Lower lobe of right lung (tissue), 2 donors: ENCODE measurements at regions not wholly inside any gene's neighbourhood (a gene's known extent, or its start where the extent isn't known, plus 50 kb on each side); places are given as distances from the start of the nearest gene placed in this dataset.

Source experiments
- ATAC-seq, 2 donors: fragments of 200-7000 bp; cut with Tn5 transposase; one replicate each; pipeline ENCODE4 v1.9.1; 2020 to 2022; ENCODE audit warnings: mild to moderate bottlenecking in 2 of 2, moderate library complexity in 2 of 2
- DNase-seq: peaks from one replicate; pipeline ENCODE4 v3.0.0-alpha.2; 2020
- H3K27ac ChIP-seq: fragments of 200-600 bp; one replicate; pipeline ENCODE4 v1.8.0; 2022
- H3K27me3 ChIP-seq: fragments of 200-600 bp; one replicate; pipeline ENCODE4 v1.8.0; 2022; ENCODE audit warnings: low read depth
- H3K36me3 ChIP-seq: fragments of 200-600 bp; one replicate; pipeline ENCODE4 v1.8.0; 2022; ENCODE audit warnings: mild to moderate bottlenecking
- H3K4me1 ChIP-seq: fragments of 200-600 bp; one replicate; pipeline ENCODE4 v1.8.0; 2022
- H3K4me3 ChIP-seq: fragments of 200-600 bp; one replicate; pipeline ENCODE4 v1.8.0; 2022; ENCODE audit warnings: mild to moderate bottlenecking
- H3K9me3 ChIP-seq: fragments of 200-600 bp; one replicate; pipeline ENCODE4 v1.8.0; 2022
- intact Hi-C: fragments of 100-400 bp; cut with DNase I; formaldehyde crosslinking; loops from one replicate; pipeline ENCODE4 v1.11.0; 2022
- TF ChIP-seq, protein P1 (sequence below): fragments of 200-600 bp; IDR thresholded peaks from one replicate; pipeline ENCODE4 v1.8.0; 2022; ENCODE audit warnings: antibody characterized with exemption, mild to moderate bottlenecking
- donor health status: DM: no; HTN: yes; CAD: no; lungs with severe emphysema.

DNA sequence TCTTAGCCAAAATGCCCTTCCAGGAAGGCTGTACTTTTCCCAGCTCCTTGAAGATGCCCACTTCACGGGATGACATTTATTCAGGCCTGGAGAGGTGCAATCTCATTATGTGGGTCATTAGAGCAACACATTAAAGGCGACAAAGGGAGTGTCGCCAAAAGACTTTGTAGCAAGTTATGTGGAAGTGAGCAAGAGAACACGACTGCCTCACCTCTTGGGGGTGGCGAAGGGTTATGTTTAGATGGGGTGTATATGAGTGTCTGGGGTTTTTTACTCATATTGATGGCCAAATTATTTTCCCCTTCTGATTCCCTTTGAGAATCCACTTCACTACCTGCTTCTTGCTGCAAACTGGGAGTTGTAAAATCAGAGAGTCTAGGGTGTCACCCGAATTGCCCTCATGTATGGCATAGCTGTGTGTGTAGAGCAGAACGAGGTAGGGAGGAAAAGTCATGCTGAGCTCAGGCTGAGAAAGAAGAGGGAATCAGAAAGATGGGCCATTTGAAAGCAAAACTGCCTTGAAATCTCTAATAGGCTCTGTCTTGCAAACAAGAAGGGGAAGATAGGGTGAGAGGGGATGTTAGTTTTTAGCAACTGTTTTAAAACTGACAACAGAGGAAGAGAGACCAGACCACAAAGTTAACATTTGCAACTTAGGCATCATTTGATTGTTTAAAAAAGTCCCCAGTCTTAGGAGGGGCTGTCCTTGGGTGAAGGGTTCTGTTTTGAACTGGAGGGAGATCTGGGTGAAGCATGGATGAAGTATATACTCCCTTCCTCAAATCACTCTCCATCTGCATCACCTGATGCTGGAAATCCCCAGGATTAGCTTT, 97.1 kb upstream of the IL12B start:
- no peak for ATAC-seq
- intact Hi-C loops = no loop called here
- Histone ChIP-seq H3K9me3 (no peaks in the 10 kb centered on the region), H3K4me3 (no peak overlapping the region), H3K27me3 (no peaks in the 10 kb centered on the region), H3K36me3 (no peaks in the 10 kb centered on the region), H3K4me1 (no peaks in the 10 kb centered on the region), H3K27ac (no peak overlapping the region)
- DNase-seq = no peak
- TF ChIP-seq, protein P1, sequence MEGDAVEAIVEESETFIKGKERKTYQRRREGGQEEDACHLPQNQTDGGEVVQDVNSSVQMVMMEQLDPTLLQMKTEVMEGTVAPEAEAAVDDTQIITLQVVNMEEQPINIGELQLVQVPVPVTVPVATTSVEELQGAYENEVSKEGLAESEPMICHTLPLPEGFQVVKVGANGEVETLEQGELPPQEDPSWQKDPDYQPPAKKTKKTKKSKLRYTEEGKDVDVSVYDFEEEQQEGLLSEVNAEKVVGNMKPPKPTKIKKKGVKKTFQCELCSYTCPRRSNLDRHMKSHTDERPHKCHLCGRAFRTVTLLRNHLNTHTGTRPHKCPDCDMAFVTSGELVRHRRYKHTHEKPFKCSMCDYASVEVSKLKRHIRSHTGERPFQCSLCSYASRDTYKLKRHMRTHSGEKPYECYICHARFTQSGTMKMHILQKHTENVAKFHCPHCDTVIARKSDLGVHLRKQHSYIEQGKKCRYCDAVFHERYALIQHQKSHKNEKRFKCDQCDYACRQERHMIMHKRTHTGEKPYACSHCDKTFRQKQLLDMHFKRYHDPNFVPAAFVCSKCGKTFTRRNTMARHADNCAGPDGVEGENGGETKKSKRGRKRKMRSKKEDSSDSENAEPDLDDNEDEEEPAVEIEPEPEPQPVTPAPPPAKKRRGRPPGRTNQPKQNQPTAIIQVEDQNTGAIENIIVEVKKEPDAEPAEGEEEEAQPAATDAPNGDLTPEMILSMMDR = no peak

DNA sequence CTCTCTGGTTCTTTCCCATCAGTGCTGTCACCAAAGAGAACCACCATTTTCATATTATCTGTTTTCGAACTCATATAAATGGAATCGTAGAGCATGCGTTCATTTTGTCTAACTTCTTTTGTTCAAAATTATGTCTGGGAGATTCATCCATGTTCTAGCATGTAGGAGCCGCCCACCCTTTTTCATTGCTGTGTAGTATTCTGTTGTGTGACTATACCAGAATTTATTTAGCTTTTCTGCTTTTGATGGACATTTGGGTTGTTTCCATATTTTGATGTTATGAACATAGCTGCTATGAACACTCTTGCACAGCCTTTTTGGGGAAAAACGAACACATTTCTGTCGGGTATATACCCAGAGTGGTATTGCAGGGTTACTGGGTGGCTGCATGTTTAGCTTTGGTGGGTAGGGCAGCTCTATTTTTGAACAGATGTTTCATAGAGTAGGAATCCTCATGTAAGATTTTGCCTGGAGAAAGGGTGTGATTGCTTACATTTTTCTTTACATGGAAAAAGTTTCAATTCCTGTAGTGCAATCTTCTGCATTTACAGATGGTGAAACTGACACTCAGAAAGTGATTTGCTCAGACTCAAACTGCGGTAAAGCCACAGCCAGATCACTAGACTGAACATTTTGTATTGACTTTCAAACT, 100.2 kb upstream of the IL12B start:
- H3K36me3 ChIP-seq = no peaks in the 10 kb centered on the region

DNA sequence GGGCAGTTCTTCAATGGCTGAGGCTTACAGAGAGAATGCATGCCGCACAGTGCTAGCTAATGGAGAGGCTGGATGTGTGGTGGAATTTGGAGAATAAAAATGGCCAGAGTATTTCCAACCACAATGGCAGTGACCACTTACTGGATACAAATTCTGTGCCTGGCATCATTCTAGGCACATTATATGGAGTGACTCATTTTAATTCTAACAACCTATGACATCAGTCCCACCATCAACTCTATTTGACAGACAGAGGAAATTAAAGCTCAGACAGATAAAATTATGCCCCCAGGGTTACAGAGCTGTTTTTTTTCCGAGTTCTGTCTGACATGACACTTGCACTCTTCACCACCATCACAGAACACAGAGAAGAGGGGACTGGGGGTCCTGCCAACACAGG, 105.6 kb upstream of the IL12B start:
- ATAC-seq = no peak

More for the DNA sequence above, 100.2 kb upstream of the IL12B start:
- Histone ChIP-seq H3K27ac (no peak overlapping the region), H3K9me3 (no peaks in the 10 kb centered on the region), H3K4me3 (no peak overlapping the region), H3K27me3 (no peaks in the 10 kb centered on the region), H3K4me1 (no peaks in the 10 kb centered on the region)
- DNase-seq = no peak
- ATAC-seq = no peak
- TF ChIP-seq, protein P1 = no peak
- intact Hi-C loops = no loop called here

DNA sequence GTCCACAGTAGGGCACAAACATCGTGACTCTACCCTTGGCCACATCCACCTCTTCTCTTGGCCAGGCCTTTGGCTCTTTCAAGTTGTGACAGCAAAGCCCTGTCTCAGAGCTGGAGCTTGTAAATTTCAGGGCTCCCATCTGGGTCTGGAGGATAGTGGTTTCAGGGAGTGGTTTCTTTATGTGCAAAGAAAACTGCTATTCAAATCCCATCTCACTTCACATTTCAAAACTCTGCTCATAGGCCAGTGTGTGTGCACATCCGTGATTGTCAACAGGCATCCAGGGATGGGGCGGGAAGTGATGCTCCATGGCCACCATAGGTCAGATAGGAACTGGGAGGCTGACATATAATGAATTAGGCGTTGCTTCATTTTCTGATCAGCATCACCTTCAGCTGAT, 107.8 kb upstream of the IL12B start:
- intact Hi-C loops = no loop called here
- Histone ChIP-seq H3K9me3 (no peaks in the 10 kb centered on the region), H3K27me3 (no peaks in the 10 kb centered on the region), H3K36me3 (no peaks in the 10 kb centered on the region), H3K4me1 (no peaks in the 10 kb centered on the region), H3K27ac (no peak overlapping the region), H3K4me3 (no peak overlapping the region)
- TF ChIP-seq, protein P1 = no peak
- no peak for DNase-seq
- ATAC-seq = no peak

More for the DNA sequence above, 105.6 kb upstream of the IL12B start:
- TF ChIP-seq, protein P1 = no peak
- H3K4me1 ChIP-seq = no peaks in the 10 kb centered on the region
- H3K27me3 ChIP-seq = no peaks in the 10 kb centered on the region
- no peak for DNase-seq
- no peaks in the 10 kb centered on the region for H3K36me3 ChIP-seq
- no peaks in the 10 kb centered on the region for H3K9me3 ChIP-seq
- intact Hi-C loops = no loop called here
- H3K4me3 ChIP-seq = no peak overlapping the region
- no peak overlapping the region for H3K27ac ChIP-seq

DNA sequence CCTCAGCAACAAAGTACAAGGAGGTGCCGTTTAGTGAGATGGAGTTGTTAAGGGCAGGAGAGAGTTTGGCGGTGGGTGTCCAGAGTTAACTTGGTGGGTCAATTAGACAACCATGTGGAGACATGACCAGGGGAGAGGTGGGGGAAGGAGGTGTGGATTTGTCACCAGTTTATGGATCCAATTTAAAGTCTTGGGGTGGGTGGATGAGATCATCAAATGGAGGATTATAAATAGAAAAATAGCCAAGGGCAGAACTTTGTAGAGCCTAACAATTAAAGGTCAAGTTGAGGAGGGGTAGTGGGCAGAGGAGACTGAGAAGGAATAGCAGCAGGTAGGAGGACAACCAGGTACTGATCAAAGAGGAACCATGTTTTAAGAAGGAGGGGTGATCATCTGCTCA, 108.7 kb upstream of the IL12B start:
- Histone ChIP-seq H3K9me3 (no peaks in the 10 kb centered on the region), H3K36me3 (no peaks in the 10 kb centered on the region), H3K4me1 (no peaks in the 10 kb centered on the region), H3K4me3 (no peak overlapping the region), H3K27ac (no peak overlapping the region), H3K27me3 (no peaks in the 10 kb centered on the region)
- intact Hi-C loops = no loop called here
- TF ChIP-seq, protein P1 = no peak
- ATAC-seq (no peak), DNase-seq (no peak)
